NT2/D1 (cell line): ENCODE measurements at regions not wholly inside any gene's neighbourhood (a gene's known extent, or its start where the extent isn't known, plus 50 kb on each side); places are given as distances from the start of the nearest gene placed in this dataset.

ENCODE experiments used
- SUZ12 ChIP-seq: IDR thresholded peaks from 2 replicates; pipeline ENCODE4 v1.6.1; 2011; ENCODE audit not compliant: insufficient read length, insufficient read depth; ENCODE audit errors: extremely low read depth
- YY1 ChIP-seq: IDR thresholded peaks from 2 replicates; pipeline ENCODE4 v1.6.1; 2011; ENCODE audit not compliant: insufficient read length, insufficient read depth
- ZNF274 ChIP-seq: IDR thresholded peaks from 2 replicates; pipeline ENCODE4 v1.6.1; 2011; ENCODE audit warnings: mild to moderate bottlenecking, low read depth, low read length

- TF ChIP-seq ZNF274 (no peak), YY1 (no peak), SUZ12 (no peak)
These were observed 1170.2 kb upstream of the PRMT6 start for GRCh38 chr1:105886309-105886708.
